HG03439 (cell line): ENCODE measurements at regions not wholly inside any gene's neighbourhood (a gene's known extent, or its start where the extent isn't known, plus 50 kb on each side); places are given as distances from the start of the nearest gene placed in this dataset.
"Not testable (repeated sequence)": the region's sequence is repeated elsewhere in the genome, so short reads cannot be mapped to it uniquely, and the experiment has no call there.

ENCODE experiments used
- ATAC-seq: cut with Tn5 transposase; IDR thresholded peaks from one replicate; pipeline ENCODE4 v1.9.1; 2021; ENCODE audit warnings: mild to moderate bottlenecking, moderate library complexity; ENCODE audit not compliant: unreplicated experiment

GRCh38 chr20:51306081-51306480, 236.4 kb downstream of the NFATC2 start:
- no peak for ATAC-seq

GRCh38 chr20:51305316-51306052, 237.0 kb downstream of the NFATC2 start:
- ATAC-seq = no peak

GRCh38 chr20:51303731-51304670, 238.5 kb downstream of the NFATC2 start:
- ATAC-seq = no peak

- ATAC-seq = no peak
Measured at GRCh38 chr20:51301026-51301425, 241.5 kb downstream of the NFATC2 start.

DNA sequence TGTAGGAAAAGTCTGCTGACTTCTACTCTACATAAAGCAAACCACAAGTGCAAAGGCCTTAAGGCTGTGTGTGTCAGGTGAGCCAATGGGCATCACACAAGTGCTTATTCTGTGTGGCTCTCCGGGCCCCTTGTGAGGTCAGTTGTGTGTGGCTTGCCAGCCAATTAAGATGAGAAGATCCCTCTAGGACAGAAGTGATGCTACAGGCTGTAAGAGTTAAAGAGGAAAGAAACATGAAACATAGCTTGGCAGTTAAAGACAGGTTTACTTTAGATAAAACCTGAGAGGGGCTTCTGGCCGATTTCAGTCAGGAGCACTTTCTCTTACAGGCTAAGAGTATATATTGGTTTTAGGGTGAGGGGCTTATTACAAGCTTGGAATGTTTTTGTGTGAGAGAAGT, 242.4 kb downstream of the NFATC2 start:
- no peak for ATAC-seq

- ATAC-seq = no peak
Measured at GRCh38 chr20:51299413-51299812, 243.1 kb downstream of the NFATC2 start.

DNA sequence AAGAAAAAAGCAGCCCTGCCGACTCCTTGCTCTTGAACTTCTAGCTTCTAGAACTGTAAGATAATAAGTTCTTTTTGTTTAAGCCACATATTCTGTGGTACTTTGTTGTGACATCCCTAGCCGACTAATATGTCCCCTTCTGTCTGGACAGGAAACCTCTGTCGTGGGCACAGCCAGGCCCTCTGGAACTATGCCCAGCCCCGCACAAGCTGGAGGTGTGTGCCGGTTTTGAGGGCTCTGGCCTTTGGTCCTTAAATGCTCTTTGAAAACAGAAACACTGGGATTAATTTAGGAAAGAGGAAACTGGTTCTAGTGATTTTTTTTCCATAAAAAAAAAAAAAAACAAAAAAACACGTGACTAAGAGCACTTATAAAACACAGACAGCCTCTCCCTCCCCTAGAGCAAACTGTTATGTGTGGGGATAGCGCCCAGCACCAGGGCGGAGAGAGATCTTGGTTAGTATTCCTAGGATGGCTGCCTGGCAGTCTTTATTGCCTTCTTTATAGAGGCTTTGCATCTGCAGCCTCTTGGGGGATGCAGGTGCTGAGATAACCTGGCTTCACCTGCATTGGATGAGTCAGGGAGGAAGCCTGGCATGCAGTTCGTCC, 244.3 kb downstream of the NFATC2 start:
- no peak for ATAC-seq

DNA sequence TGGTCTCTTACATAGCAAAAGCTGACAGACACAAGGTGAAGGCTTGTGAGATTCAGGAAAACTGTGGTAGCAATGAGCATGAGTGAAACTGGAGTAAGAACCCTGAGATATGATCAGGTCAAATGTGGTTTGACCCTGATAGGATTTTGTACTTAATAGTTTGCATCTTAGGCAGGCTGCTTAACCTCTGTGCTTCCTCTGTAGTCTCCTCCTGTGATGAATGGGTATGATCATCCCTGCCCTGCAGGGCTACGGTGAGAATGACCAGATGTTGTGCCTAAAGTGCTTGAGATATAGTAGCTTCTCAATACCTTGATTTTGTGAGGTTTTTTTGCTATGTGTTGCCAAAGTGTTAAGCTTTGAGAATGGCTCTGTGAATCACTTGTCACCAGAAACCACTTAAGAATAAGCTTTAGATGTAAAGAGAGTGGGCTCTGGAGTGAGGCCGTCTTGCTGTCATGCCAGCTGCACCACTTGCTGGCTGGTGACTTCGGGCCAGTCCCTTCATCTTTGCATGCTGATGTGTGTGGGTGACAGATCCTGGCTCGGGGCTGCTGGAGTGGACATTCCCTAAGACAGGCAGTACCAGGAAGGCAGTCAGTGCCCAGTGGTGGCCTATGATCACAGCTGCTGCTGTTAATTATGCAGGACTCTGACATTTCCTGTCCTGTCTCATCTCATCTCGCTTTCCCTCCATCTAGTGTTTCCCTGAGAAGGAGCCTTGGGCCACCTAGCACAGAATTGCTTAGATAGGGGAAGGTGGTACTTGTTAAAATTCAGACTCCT, 254.7 kb downstream of the NFATC2 start:
- ATAC-seq = no peak

DNA sequence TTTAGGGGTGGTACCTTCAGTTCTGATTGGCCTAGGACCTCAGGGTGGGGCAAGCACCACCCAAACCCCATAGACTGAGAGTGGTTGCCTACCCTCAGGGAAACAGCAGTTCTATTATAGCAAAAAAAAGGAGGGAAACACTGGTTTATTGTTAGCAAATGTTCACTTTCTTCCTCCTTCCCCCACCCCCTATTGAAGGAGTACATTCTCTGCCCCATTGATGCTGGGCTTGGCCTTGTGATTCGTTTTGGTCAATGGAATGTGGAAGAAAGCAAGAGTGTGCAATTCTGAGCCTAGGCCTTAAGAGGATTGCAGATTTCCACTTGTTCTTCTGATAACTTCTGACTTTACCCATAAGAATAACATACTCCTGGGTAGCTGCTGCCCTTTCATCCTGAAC, 255.8 kb downstream of the NFATC2 start:
- ATAC-seq = no peak

DNA sequence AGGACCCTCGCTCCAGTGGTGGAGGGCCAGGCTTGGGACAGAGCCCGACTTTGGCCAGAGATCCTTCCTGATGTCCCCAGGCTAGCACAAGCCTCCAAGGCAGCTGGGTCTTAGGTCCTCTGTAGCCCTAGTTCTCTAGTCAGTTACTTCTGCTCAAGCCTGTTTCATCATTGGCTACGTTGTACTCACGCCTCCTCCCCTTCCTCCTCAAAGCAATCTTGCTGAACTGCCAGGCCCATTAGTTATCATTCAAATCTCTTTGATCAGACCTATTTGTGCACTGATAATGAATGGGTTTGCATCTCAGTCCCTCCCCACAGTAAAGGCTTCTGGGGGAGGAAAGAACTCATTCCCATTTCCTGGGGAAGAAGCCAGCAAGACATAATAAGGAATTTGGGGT, 256.8 kb downstream of the NFATC2 start:
- ATAC-seq = no peak

- ATAC-seq = no peak
Measured at GRCh38 chr20:51284871-51285270, 257.6 kb downstream of the NFATC2 start.

DNA sequence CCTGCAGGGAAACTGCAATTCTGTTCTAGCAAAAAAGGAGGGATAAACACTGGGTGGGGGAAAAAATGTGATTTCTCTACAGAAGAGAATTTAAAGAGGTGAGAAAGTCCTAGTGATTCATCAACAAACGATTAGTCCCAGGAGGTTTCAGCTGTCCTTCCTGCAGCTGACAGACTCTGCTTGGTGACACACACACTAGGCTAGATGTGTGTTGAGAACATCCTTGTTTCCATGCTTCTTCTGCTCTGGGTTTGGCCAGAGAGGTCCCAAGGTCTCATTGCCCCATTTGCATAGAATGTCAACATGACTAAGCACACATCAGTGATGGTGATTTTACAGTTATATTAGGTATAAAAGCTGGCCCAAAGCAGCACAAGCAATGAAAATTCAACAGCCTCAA, 258.3 kb downstream of the NFATC2 start:
- ATAC-seq = no peak

- no peak for ATAC-seq
Measured at GRCh38 chr20:51281521-51281920, 258.6 kb upstream of the KCNG1 start.

DNA sequence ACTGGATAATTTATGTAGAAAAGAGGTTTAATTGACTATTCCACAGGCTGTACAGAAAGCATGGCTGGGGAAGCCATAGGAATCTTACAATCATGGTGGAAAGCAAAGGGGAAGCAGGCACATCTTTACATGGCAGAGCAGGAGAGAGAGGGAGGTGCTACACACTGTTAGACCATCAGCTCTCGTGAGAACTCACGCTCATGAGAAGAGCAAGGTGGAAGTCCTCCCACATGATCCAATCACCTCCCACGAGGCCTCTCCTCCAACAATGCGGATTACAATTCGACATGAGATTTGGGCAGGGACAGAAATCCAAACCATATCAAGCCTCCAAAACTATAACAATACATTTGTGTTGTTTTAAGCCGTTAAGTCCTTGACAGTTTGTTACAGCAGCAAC, 257.1 kb upstream of the KCNG1 start:
- ATAC-seq = no peak

DNA sequence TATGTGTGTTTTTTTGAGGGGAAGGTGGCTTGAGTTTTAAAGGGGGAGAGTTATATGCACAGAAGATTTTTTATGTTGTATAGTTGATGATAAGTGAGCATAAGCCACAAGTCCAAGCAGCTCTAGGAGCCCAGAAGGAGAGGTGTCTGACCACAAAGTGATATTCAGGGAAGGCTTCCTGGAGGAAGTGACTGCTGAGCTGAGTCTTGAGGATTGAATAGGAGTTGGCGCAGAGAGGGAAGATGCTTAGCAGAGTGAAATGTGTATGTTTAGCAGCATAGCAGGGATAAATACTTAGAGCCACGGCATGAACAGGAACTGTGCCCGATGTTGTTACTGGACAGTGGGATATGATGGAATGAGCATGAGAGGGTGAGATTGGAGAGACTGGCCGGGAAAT, 255.1 kb upstream of the KCNG1 start:
- no peak for ATAC-seq

GRCh38 chr20:51276296-51276695, 253.4 kb upstream of the KCNG1 start:
- no peak for ATAC-seq

GRCh38 chr20:51275826-51276225, 252.9 kb upstream of the KCNG1 start:
- ATAC-seq = no peak

DNA sequence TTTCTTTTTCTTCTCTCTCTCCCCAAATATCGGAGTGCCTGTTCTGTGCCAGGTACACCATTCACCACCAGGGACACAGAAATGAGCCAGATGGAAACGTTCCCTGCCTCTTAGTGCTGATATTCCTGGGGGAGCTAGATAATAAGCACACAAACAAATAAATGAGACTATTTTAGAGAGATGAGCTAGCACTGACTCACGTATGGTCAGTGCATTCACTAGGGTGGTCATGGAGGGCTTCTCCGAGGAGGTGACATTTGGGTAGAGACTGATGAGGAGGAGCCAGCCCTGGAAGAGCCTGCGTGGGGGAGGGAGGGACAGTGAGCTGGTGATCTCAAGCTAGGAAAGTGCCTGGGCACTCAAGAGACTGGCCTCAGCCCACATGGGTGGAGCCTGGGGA, 252.3 kb upstream of the KCNG1 start:
- no peak for ATAC-seq

- ATAC-seq = no peak
Measured at GRCh38 chr20:51272401-51272800, 249.5 kb upstream of the KCNG1 start.

GRCh38 chr20:51271931-51272330, 249.0 kb upstream of the KCNG1 start:
- no peak for ATAC-seq

DNA sequence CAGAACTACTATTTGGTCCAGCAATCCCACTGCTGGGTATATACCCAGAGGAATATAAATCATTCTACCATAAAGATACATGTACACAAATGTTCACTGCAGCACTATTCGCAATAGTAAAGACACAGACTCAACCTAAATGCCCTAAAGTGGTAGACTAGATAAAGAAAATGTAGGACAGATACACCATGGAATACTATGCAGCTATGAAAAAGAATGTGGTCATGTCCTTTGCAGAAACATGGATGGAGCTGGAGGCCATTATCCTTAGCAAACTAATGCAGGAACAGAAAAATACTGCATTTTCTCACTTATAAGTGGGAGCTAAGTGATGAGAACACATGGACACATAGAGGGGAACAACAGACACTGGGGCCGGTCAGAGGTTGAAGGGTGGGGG, 248.4 kb upstream of the KCNG1 start:
- not testable (repeated sequence) for ATAC-seq
